GM18867 (cell line): ENCODE measurements at regions not wholly inside any gene's neighbourhood (a gene's known extent, or its start where the extent isn't known, plus 50 kb on each side); places are given as distances from the start of the nearest gene placed in this dataset.
A peak's percentile ranks its signal among the peaks of the same experiment; 100 is the strongest.

Experiments used
- ATAC-seq: cut with Tn5 transposase; IDR thresholded peaks from one replicate; pipeline ENCODE4 v1.9.1; 2021; ENCODE audit warnings: mild to moderate bottlenecking, moderate library complexity; ENCODE audit not compliant: unreplicated experiment

- no peak for ATAC-seq
Observed at GRCh38 chr9:89721176-89721700, 116.4 kb downstream of the GADD45G start.

- ATAC-seq = no peak
Observed at GRCh38 chr9:89721971-89722530, 117.2 kb downstream of the GADD45G start.

- ATAC-seq = no peak
Observed at GRCh38 chr9:89722712-89723111, 117.9 kb downstream of the GADD45G start.

GRCh38 chr9:89723469-89724100 lies 118.8 kb downstream of the GADD45G start:
- no peak for ATAC-seq

GRCh38 chr9:89724659-89725058 lies 119.8 kb downstream of the GADD45G start:
- ATAC-seq = no peak

GRCh38 chr9:89725271-89725670 lies 120.5 kb downstream of the GADD45G start:
- ATAC-seq = no peak

GRCh38 chr9:89729954-89730530 lies 125.2 kb downstream of the GADD45G start:
- no peak for ATAC-seq

- no peak for ATAC-seq
Observed at GRCh38 chr9:89730715-89731114, 125.9 kb downstream of the GADD45G start.

- ATAC-seq = no peak
Observed at GRCh38 chr9:89731262-89732182, 126.7 kb downstream of the GADD45G start.

- no peak for ATAC-seq
Observed at GRCh38 chr9:89732295-89732938, 127.6 kb downstream of the GADD45G start.

GRCh38 chr9:89732939-89733324 lies 128.1 kb downstream of the GADD45G start:
- no peak for ATAC-seq

GRCh38 chr9:89734600-89735041 lies 129.8 kb downstream of the GADD45G start:
- ATAC-seq = no peak

GRCh38 chr9:89738137-89738932 lies 133.5 kb downstream of the GADD45G start:
- ATAC-seq = no peak

- ATAC-seq = no peak
Observed at GRCh38 chr9:89739511-89739910, 134.7 kb downstream of the GADD45G start.

- ATAC-seq = no peak
Observed at GRCh38 chr9:89739916-89740315, 135.1 kb downstream of the GADD45G start.

GRCh38 chr9:89740722-89741121 lies 135.9 kb downstream of the GADD45G start:
- peak; percentile 53 for ATAC-seq

GRCh38 chr9:89742660-89743059 lies 137.8 kb downstream of the GADD45G start:
- no peak for ATAC-seq

- ATAC-seq = peak; percentile 38
Observed at GRCh38 chr9:89743216-89743572, 138.4 kb downstream of the GADD45G start.

GRCh38 chr9:89743573-89744254 lies 138.9 kb downstream of the GADD45G start:
- ATAC-seq = peak; percentile 34
